GM23248 (cell line): ENCODE measurements at regions not wholly inside any gene's neighbourhood (a gene's known extent, or its start where the extent isn't known, plus 50 kb on each side); places are given as distances from the start of the nearest gene placed in this dataset.

Experiments
- EZH2 ChIP-seq: fragments of 200-600 bp; sonication (generic); IDR thresholded peaks from 2 replicates; pipeline ENCODE4 v1.6.1; 2018; ENCODE audit warnings: antibody characterized with exemption, mild to moderate bottlenecking; ENCODE audit not compliant: insufficient read depth, poor library complexity, severe bottlenecking
- EZH2phosphoT487 ChIP-seq: fragments of 200-600 bp; sonication (generic); IDR thresholded peaks from 2 replicates; pipeline ENCODE4 v1.6.1; 2018; ENCODE audit warnings: antibody characterized with exemption, moderate library complexity, mild to moderate bottlenecking, low read depth; ENCODE audit not compliant: insufficient read depth

DNA sequence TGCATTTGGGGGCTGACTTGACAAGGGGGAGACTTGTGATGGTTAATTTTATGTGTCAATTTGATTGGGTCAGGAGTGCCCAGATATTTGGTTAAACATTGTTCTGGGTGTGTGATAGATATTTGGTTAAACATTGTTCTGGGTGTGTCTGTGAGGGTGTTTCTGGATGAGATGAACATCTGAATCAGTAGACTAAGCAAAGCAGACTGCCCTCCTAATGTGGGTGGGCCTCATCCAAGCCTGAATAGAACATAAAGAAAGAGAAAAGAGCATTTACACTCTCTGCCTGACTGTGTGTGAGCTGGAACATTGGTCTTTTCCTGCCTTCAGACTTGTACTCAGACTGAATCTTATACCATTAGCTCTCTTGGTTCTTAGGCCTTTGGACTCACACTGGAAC, 113.5 kb downstream of the ODF2L start:
- TF ChIP-seq EZH2 = no peak
- TF ChIP-seq EZH2phosphoT487 = no peak
